GM12872 (cell line): ENCODE measurements at regions not wholly inside any gene's neighbourhood (a gene's known extent, or its start where the extent isn't known, plus 50 kb on each side); places are given as distances from the start of the nearest gene placed in this dataset.

ENCODE experiments used
- CTCF ChIP-seq: IDR thresholded peaks from 3 replicates; pipeline ENCODE4 v1.5.1; 2011; ENCODE audit warnings: low read depth, mild to moderate bottlenecking, low read length, moderate library complexity; ENCODE audit not compliant: insufficient read depth

GRCh38 chr12:125371033-125371432 is 305.8 kb downstream of the AACS start:
- no peak for TF ChIP-seq CTCF

- TF ChIP-seq CTCF, result no peak
Measured at GRCh38 chr12:125372085-125372484, 306.9 kb downstream of the AACS start.

- TF ChIP-seq CTCF, result no peak
Measured at GRCh38 chr12:125373375-125373774, 308.1 kb downstream of the AACS start.

- TF ChIP-seq CTCF, result no peak
Measured at GRCh38 chr12:125376422-125376821, 311.2 kb downstream of the AACS start.

- TF ChIP-seq CTCF, result no peak
Measured at GRCh38 chr12:125377093-125377492, 311.9 kb downstream of the AACS start.

- TF ChIP-seq CTCF, result no peak
Measured at GRCh38 chr12:125381373-125381772, 316.1 kb downstream of the AACS start.

- no peak for TF ChIP-seq CTCF
Measured at GRCh38 chr12:125382926-125383325, 317.7 kb downstream of the AACS start.

- TF ChIP-seq CTCF, result no peak
Measured at GRCh38 chr12:125386652-125387051, 321.4 kb downstream of the AACS start.
